GM23248 (cell line): ENCODE measurements at regions not wholly inside any gene's neighbourhood (a gene's known extent, or its start where the extent isn't known, plus 50 kb on each side); places are given as distances from the start of the nearest gene placed in this dataset.

ENCODE experiments used
- EZH2 ChIP-seq: fragments of 200-600 bp; sonication (generic); IDR thresholded peaks from 2 replicates; pipeline ENCODE4 v1.6.1; 2018; ENCODE audit warnings: antibody characterized with exemption, mild to moderate bottlenecking; ENCODE audit not compliant: insufficient read depth, poor library complexity, severe bottlenecking
- EZH2phosphoT487 ChIP-seq: fragments of 200-600 bp; sonication (generic); IDR thresholded peaks from 2 replicates; pipeline ENCODE4 v1.6.1; 2018; ENCODE audit warnings: antibody characterized with exemption, moderate library complexity, mild to moderate bottlenecking, low read depth; ENCODE audit not compliant: insufficient read depth

DNA sequence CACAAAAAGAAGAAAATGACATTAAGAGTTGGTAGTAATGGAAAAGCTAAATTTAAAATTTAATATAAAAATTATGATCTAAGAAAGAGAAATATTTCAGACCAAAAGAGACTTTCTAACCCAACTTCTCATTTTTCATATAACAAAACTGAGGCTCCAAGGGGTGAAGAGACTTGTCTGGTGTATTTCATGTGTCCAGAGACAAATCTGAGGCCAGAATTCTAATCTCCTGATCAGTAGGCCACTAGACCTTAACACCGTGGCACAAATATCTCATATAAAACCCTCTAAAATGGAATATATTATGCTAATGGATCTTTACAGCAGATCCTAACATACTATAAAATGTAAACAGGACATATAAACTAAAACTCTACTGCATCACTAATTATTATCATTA lies 275.7 kb upstream of the SLC16A7 start:
- TF ChIP-seq EZH2 (no peak), EZH2phosphoT487 (no peak)
